Tibial nerve (tissue), 4 donors: ENCODE measurements at regions not wholly inside any gene's neighbourhood (a gene's known extent, or its start where the extent isn't known, plus 50 kb on each side); places are given as distances from the start of the nearest gene placed in this dataset.

ENCODE experiments used
- EP300 ChIP-seq, 2 donors: sonication (generic); formaldehyde crosslinking; IDR thresholded peaks; one replicate each; pipeline ENCODE4 v1.6.1; 2017; ENCODE audit warnings: antibody characterized with exemption in 2 of 2, mild to moderate bottlenecking in 1 of 2
- POLR2A ChIP-seq, 2 donors: fragments of 450-650 bp; IDR thresholded peaks; one replicate each; pipeline ENCODE4 v1.6.1; 2017; ENCODE audit warnings: antibody characterized with exemption in 2 of 2, mild to moderate bottlenecking in 2 of 2, moderate library complexity in 2 of 2
- TF ChIP-seq, protein P1 (sequence below), 5 experiments: fragments of 200-600 bp in 3 of 5; fragments of 450-650 bp in 2 of 5; sonication (generic) in 3 of 5; IDR thresholded peaks; one replicate each; pipeline ENCODE4 v1.5.1; 2016 to 2019; ENCODE audit warnings: antibody characterized with exemption in 5 of 5, mild to moderate bottlenecking in 3 of 5, moderate library complexity in 2 of 5

DNA sequence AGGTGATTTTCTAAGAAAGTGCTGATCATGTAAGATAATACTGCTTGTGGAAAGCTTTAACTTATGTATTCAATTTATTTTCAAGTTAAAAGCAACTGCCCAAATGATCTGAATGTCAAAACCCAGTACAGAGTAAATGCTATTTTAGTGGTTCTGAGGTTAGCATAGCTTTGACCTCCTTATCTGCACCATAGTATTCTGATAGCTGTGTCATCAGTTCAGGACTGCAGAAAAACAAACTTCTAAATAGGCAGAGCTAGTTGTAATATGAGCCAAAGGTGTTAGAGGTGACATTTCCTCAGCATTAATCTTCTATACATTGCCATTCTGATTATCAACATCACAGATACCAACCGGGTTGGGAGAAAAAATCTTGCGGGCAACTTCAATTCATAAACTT is 758.7 kb downstream of the SLITRK5 start:
- TF ChIP-seq, protein P1, sequence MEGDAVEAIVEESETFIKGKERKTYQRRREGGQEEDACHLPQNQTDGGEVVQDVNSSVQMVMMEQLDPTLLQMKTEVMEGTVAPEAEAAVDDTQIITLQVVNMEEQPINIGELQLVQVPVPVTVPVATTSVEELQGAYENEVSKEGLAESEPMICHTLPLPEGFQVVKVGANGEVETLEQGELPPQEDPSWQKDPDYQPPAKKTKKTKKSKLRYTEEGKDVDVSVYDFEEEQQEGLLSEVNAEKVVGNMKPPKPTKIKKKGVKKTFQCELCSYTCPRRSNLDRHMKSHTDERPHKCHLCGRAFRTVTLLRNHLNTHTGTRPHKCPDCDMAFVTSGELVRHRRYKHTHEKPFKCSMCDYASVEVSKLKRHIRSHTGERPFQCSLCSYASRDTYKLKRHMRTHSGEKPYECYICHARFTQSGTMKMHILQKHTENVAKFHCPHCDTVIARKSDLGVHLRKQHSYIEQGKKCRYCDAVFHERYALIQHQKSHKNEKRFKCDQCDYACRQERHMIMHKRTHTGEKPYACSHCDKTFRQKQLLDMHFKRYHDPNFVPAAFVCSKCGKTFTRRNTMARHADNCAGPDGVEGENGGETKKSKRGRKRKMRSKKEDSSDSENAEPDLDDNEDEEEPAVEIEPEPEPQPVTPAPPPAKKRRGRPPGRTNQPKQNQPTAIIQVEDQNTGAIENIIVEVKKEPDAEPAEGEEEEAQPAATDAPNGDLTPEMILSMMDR (IDR thresholded peaks at IDR 0.05): no peak
- no peak for TF ChIP-seq EP300 (IDR thresholded peaks at IDR 0.05)
- TF ChIP-seq POLR2A (IDR thresholded peaks at IDR 0.05): no peak
